ENCODE measurements at regions not wholly inside any gene's neighbourhood (a gene's known extent, or its start where the extent isn't known, plus 50 kb on each side); places are given as distances from the start of the nearest gene placed in this dataset.

GRCh38 chr1:94737124-94737998, 82.8 kb upstream of the SLC44A3 start:
- TF ChIP-seq, protein P1, sequence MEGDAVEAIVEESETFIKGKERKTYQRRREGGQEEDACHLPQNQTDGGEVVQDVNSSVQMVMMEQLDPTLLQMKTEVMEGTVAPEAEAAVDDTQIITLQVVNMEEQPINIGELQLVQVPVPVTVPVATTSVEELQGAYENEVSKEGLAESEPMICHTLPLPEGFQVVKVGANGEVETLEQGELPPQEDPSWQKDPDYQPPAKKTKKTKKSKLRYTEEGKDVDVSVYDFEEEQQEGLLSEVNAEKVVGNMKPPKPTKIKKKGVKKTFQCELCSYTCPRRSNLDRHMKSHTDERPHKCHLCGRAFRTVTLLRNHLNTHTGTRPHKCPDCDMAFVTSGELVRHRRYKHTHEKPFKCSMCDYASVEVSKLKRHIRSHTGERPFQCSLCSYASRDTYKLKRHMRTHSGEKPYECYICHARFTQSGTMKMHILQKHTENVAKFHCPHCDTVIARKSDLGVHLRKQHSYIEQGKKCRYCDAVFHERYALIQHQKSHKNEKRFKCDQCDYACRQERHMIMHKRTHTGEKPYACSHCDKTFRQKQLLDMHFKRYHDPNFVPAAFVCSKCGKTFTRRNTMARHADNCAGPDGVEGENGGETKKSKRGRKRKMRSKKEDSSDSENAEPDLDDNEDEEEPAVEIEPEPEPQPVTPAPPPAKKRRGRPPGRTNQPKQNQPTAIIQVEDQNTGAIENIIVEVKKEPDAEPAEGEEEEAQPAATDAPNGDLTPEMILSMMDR (conservative IDR thresholded peaks at IDR 0.05; ENCODE audit: low read length) = no peak
- no peak for TF ChIP-seq EZH2phosphoT487 (IDR thresholded peaks at IDR 0.05; ENCODE audit: borderline replicate concordance)
